Endodermal cell (in vitro differentiated cells): ENCODE measurements at regions not wholly inside any gene's neighbourhood (a gene's known extent, or its start where the extent isn't known, plus 50 kb on each side); places are given as distances from the start of the nearest gene placed in this dataset.

Experiments used
- DNase-seq: peaks from one replicate; pipeline ENCODE4 v3.0.0-alpha.2; 2017
- H3K27ac ChIP-seq: 2 replicates; pipeline ENCODE4 v1.5.1; 2013; ENCODE audit warnings: mild to moderate bottlenecking, low read depth, low read length, moderate library complexity
- H3K27me3 ChIP-seq: 2 replicates; pipeline ENCODE4 v1.6.1; 2013; ENCODE audit warnings: mild to moderate bottlenecking, low read length, moderate library complexity; ENCODE audit not compliant: insufficient read depth, control insufficient read depth, poor library complexity, severe bottlenecking
- H3K36me3 ChIP-seq: 2 replicates; pipeline ENCODE4 v1.7.0; 2013; ENCODE audit warnings: mild to moderate bottlenecking, low read length, moderate library complexity; ENCODE audit not compliant: control insufficient read depth, insufficient read depth
- H3K4me1 ChIP-seq: one replicate; pipeline ENCODE4 v1.7.0; 2013; ENCODE audit warnings: low read length; ENCODE audit not compliant: control insufficient read depth, insufficient read depth
- H3K4me3 ChIP-seq: 2 replicates; pipeline ENCODE4 v1.5.1; 2013; ENCODE audit warnings: mild to moderate bottlenecking, low read length, moderate library complexity
- H3K9ac ChIP-seq: 2 replicates; pipeline ENCODE4 v1.6.1; 2013; ENCODE audit warnings: mild to moderate bottlenecking, low read length, moderate library complexity; ENCODE audit not compliant: poor library complexity, severe bottlenecking; ENCODE audit errors: extremely low read depth
- H3K9me3 ChIP-seq: 2 replicates; pipeline ENCODE4 v1.6.1; 2013; ENCODE audit warnings: mild to moderate bottlenecking, low read length, moderate library complexity; ENCODE audit not compliant: control insufficient read depth
- H3K27ac Mint-ChIP-seq: 2 replicates; pipeline ENCODE4 v1.8.0; 2020; ENCODE audit warnings: mixed read lengths
- H3K27me3 Mint-ChIP-seq: 2 replicates; pipeline ENCODE4 v1.8.0; 2021; ENCODE audit warnings: mild to moderate bottlenecking, mixed read lengths; ENCODE audit not compliant: insufficient read depth
- H3K36me3 Mint-ChIP-seq: 2 replicates; pipeline ENCODE4 v1.8.0; 2020; ENCODE audit warnings: low read depth, mixed read lengths
- H3K4me1 Mint-ChIP-seq: 2 replicates; pipeline ENCODE4 v1.8.0; 2020; ENCODE audit warnings: mixed read lengths
- H3K4me3 Mint-ChIP-seq: 2 replicates; pipeline ENCODE4 v1.8.0; 2020; ENCODE audit warnings: mild to moderate bottlenecking, moderate library complexity, mixed read lengths
- H3K9me3 Mint-ChIP-seq: 2 replicates; pipeline ENCODE4 v1.8.0; 2020; ENCODE audit warnings: mild to moderate bottlenecking, mixed read lengths
- whole genome bisulfite sequencing, 2 experiments: methylation state at CpG; one replicate each; pipeline versions ENCODE4 v1.1.5 to v1.1.7; 2013; ENCODE audit warnings: missing lambda C conversion rate in 2 of 2, mixed read lengths in 1 of 2; ENCODE audit not compliant: insufficient coverage in 1 of 2, insufficient read length in 1 of 2; 5-methylcytosine and 5-hydroxymethylcytosine counted together
- TF ChIP-seq, protein P1 (sequence below): fragments of 200-600 bp; sonication (generic); conservative IDR thresholded peaks from 2 replicates; pipeline ENCODE4 v1.5.0; 2021; ENCODE audit warnings: antibody characterized with exemption, mild to moderate bottlenecking

DNA sequence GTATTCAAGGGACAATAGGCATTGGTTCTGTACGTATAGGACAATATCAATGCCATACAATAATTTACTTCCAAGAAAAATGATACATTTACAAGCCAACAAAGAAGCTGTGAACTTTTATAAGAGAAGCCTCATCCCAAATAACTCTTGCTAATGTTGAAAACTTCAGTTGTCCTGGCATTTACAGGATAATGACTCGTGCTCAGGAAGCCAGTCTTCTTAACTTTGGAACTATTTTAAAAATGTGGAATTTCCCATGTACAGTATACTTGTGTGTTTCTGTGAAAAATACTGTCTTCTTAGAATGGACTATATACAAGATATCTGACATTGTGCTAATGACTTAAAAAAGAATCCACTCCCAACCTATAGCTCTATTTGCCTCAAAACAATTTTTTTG lies 1479.3 kb upstream of the CDH9 start:
- Histone ChIP-seq H3K27me3 (no peaks in the 10 kb centered on the region), H3K9ac (no peak overlapping the region), H3K36me3 (no peaks in the 10 kb centered on the region), H3K9me3 (peaks cover 17% of the 10 kb centered on the region), H3K27ac (no peak overlapping the region), H3K4me1 (peaks cover 5% of the 10 kb centered on the region), H3K4me3 (no peak overlapping the region)
- Mint-ChIP-seq H3K36me3 (no peaks in the 10 kb centered on the region), H3K9me3 (peaks cover 22% of the 10 kb centered on the region), H3K27ac (no peak overlapping the region), H3K4me3 (no peak overlapping the region), H3K27me3 (no peaks in the 10 kb centered on the region), H3K4me1 (peaks cover 21% of the 10 kb centered on the region)
- TF ChIP-seq, protein P1, sequence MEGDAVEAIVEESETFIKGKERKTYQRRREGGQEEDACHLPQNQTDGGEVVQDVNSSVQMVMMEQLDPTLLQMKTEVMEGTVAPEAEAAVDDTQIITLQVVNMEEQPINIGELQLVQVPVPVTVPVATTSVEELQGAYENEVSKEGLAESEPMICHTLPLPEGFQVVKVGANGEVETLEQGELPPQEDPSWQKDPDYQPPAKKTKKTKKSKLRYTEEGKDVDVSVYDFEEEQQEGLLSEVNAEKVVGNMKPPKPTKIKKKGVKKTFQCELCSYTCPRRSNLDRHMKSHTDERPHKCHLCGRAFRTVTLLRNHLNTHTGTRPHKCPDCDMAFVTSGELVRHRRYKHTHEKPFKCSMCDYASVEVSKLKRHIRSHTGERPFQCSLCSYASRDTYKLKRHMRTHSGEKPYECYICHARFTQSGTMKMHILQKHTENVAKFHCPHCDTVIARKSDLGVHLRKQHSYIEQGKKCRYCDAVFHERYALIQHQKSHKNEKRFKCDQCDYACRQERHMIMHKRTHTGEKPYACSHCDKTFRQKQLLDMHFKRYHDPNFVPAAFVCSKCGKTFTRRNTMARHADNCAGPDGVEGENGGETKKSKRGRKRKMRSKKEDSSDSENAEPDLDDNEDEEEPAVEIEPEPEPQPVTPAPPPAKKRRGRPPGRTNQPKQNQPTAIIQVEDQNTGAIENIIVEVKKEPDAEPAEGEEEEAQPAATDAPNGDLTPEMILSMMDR, result no peak
- no peak for DNase-seq
- 85% methylated on average over 2 of the region's 2 CpGs; no CpG with 5 or more reads in 1 of the 2 experiments for WGBS, 2 experiments

GRCh38 chr5:28516722-28517121 lies 1478.3 kb upstream of the CDH9 start:
- no peak overlapping the region for H3K27ac Mint-ChIP-seq
- no peaks in the 10 kb centered on the region for H3K36me3 Mint-ChIP-seq

DNA sequence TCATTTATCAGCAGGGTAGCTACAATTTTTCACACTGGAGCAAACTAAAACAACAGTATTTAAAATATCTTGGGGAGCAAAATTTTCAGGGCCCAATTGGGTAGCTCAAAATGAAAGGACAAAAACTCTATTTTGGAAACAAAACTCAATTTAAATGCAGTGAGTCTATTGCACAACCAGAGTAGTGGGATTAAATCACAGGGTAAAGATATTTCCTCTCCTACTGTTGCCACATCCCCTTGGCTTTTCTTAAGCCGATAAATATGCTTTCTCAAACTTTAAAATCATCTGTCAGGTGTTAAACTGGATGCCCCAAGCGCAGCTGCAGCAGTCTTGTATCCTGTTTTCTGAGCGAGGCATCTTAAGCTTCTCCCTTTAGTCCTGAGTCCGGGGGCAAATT lies 1474.3 kb upstream of the CDH9 start:
- Histone ChIP-seq H3K4me3 (no peak overlapping the region), H3K27me3 (no peaks in the 10 kb centered on the region), H3K9me3 (peaks cover 33% of the 10 kb centered on the region), H3K27ac (no peak overlapping the region), H3K4me1 (peaks cover 6% of the 10 kb centered on the region), H3K36me3 (no peaks in the 10 kb centered on the region), H3K9ac (no peak overlapping the region)
- peak overlapping the region; percentile 18 for H3K27ac Mint-ChIP-seq
- no peaks in the 10 kb centered on the region for H3K36me3 Mint-ChIP-seq
- 85 to 94% methylated on average over 2 to 4 of the region's 4 CpGs for WGBS, 2 experiments
- H3K27me3 Mint-ChIP-seq, result no peaks in the 10 kb centered on the region
- DNase-seq, result no peak
- peaks cover 24% of the 10 kb centered on the region for H3K4me1 Mint-ChIP-seq
- TF ChIP-seq, protein P1, result no peak
- peaks cover 24% of the 10 kb centered on the region for H3K9me3 Mint-ChIP-seq
- no peak overlapping the region for H3K4me3 Mint-ChIP-seq

More at GRCh38 chr5:28516722-28517121, 1478.3 kb upstream of the CDH9 start:
- DNase-seq, result no peak
- H3K4me1 ChIP-seq, result peaks cover 6% of the 10 kb centered on the region
- peaks cover 22% of the 10 kb centered on the region for H3K9me3 Mint-ChIP-seq
- peak overlapping the region; percentile 29 for H3K27ac ChIP-seq
- H3K9ac ChIP-seq, result no peak overlapping the region
- no peaks in the 10 kb centered on the region for H3K36me3 ChIP-seq
- 51 to 64% methylated on average over 3 to 4 of the region's 4 CpGs for WGBS, 2 experiments
- H3K4me1 Mint-ChIP-seq, result peaks cover 24% of the 10 kb centered on the region
- no peak overlapping the region for H3K4me3 Mint-ChIP-seq
- H3K9me3 ChIP-seq, result peaks cover 18% of the 10 kb centered on the region
- no peaks in the 10 kb centered on the region for H3K27me3 ChIP-seq
- H3K27me3 Mint-ChIP-seq, result no peaks in the 10 kb centered on the region
- H3K4me3 ChIP-seq, result no peak overlapping the region
- TF ChIP-seq, protein P1, result no peak
